ENCODE measurements at regions not wholly inside any gene's neighbourhood (a gene's known extent, or its start where the extent isn't known, plus 50 kb on each side); places are given as distances from the start of the nearest gene placed in this dataset.
A peak's percentile ranks its signal among the peaks of the same experiment; 100 is the strongest.

- Histone ChIP-seq H3K4me3 (ENCODE audit: low read depth, low read length) (no peak overlapping the region), H3K27me3 (ENCODE audit: control insufficient read depth, insufficient read depth, low read length) (no peaks in the 10 kb centered on the region), H3K36me3 (ENCODE audit: control insufficient read depth, insufficient read depth, low read length) (no peaks in the 10 kb centered on the region)
- FAIRE-seq (no peak), DNase-seq (ENCODE audit: low read depth) (peak; percentile 38)
- TF ChIP-seq CTCF (IDR thresholded peaks at IDR 0.05; ENCODE audit: insufficient read depth, low read length, severe bottlenecking): peak; percentile 49
These were observed 63.8 kb upstream of the TAPT1 start for GRCh38 chr4:16289897-16290554.

GRCh38 chr4:16284050-16284449 lies 57.8 kb upstream of the TAPT1 start:
- FAIRE-seq (no peak), DNase-seq (ENCODE audit: low read depth) (no peak)
- H3K27me3 ChIP-seq (ENCODE audit: control insufficient read depth, insufficient read depth, low read length): no peaks in the 10 kb centered on the region
- H3K36me3 ChIP-seq (ENCODE audit: control insufficient read depth, insufficient read depth, low read length): no peaks in the 10 kb centered on the region
- no peak for TF ChIP-seq CTCF (IDR thresholded peaks at IDR 0.05; ENCODE audit: insufficient read depth, low read length, severe bottlenecking)
- no peak overlapping the region for H3K4me3 ChIP-seq (ENCODE audit: low read depth, low read length)

GRCh38 chr4:16278178-16278577 lies 51.9 kb upstream of the TAPT1 start:
- no peaks in the 10 kb centered on the region for H3K36me3 ChIP-seq (ENCODE audit: control insufficient read depth, insufficient read depth, low read length)
- no peaks in the 10 kb centered on the region for H3K27me3 ChIP-seq (ENCODE audit: control insufficient read depth, insufficient read depth, low read length)
- DNase-seq (ENCODE audit: low read depth) (no peak), FAIRE-seq (no peak)
- no peak overlapping the region for H3K4me3 ChIP-seq (ENCODE audit: low read depth, low read length)
- TF ChIP-seq CTCF (IDR thresholded peaks at IDR 0.05; ENCODE audit: insufficient read depth, low read length, severe bottlenecking): no peak

All from bronchial epithelial cell (primary cell).